NCI-H128 (cell line): ENCODE measurements at regions not wholly inside any gene's neighbourhood (a gene's known extent, or its start where the extent isn't known, plus 50 kb on each side); places are given as distances from the start of the nearest gene placed in this dataset.
"Not testable (repeated sequence)": the region's sequence is repeated elsewhere in the genome, so short reads cannot be mapped to it uniquely, and the experiment has no call there.

Experiments used
- DNase-seq: peaks from one replicate; lab custom pipeline; 2025; ENCODE audit not compliant: unreplicated experiment; lab: John Stamatoyannopoulos, UW

DNA sequence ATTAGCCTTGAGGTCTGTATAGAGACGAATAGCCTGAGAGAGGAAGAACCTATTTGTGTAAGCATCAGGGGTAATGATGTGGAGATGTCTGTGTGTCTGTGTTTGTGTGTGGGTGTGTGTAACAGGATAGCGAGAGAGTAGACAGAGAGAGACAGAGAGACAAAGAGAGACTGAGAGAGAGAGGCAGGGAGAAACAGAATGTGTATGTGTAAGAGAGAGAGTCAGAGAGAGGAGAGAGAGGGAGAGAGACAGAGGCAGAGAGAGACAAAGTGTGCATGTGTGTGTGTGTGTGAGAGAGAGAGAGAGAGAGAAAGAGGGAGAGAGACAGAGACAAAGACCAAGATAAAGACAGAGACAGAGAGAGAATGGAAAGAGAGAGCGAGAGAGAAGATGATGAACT, 396.1 kb downstream of the PAX1 start:
- DNase-seq: no peak

GRCh38 chr20:22100686-22101085, 395.2 kb downstream of the PAX1 start:
- DNase-seq: no peak

- DNase-seq: no peak
Observed at GRCh38 chr20:22099348-22099747, 393.9 kb downstream of the PAX1 start.

- no peak for DNase-seq
Observed at GRCh38 chr20:22098511-22098910, 393.0 kb downstream of the PAX1 start.

DNA sequence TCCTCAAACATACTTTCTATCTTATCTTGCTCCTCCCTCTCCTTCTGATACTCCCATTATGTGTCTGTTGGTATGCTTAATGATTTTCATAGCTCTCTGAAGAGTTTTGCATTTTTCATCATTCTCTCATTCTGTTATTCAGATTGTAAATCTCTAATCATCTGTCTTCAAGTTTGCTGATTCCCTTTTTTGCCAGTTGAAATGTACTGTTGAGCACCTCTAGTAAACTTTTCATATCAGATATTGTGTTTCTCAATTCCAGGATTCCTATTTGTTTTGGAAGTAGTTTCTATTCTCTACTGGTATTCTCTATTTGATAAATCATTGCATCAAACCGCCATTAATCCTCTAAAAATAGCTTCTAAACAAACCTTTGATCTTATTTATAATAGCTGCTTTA, 387.7 kb downstream of the PAX1 start:
- no peak for DNase-seq

DNA sequence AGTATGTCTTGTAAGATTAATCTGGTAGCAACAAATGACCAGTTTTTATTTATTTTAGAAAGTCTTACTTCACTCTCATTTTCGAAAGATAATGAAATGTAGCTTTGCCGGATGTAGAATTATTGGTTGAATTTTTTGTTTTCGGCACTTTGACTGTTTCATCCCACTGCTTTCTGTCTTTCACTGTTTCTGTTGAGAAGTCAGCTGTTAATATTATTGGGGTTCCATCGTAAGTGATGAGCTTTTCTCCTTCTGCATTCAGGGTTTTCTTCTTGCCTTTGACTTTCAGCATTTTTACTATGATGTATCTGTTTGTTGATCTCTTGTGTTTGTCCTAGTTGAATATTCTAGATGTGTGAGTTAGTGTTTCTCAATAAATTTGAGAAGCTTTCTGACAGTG, 383.4 kb downstream of the PAX1 start:
- DNase-seq: no peak

DNA sequence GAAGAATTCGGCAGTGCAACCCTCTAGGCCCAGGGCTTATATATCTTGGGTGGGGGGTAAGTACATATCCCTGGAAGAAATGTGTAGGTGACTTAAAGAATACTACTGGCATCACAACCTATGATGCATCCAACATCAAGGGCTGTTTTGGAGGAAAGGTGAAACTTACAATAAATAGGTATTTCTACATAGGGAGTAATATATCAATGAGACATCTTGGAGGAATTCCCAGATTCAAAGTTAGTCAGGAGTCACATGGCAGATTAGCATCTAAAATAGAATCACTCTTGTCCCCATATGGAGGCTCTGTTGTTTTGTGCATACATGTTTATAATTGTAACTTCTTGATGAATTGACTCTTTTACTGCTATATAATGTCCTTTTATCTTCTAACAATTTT, 375.5 kb downstream of the PAX1 start:
- no peak for DNase-seq

GRCh38 chr20:22074635-22075034, 369.2 kb downstream of the PAX1 start:
- DNase-seq: no peak

- no peak for DNase-seq
Observed at GRCh38 chr20:22071841-22072240, 366.4 kb downstream of the PAX1 start.

GRCh38 chr20:22070610-22071058, 365.2 kb downstream of the PAX1 start:
- DNase-seq: no peak

- no peak for DNase-seq
Observed at GRCh38 chr20:22063753-22064152, 358.3 kb downstream of the PAX1 start.

DNA sequence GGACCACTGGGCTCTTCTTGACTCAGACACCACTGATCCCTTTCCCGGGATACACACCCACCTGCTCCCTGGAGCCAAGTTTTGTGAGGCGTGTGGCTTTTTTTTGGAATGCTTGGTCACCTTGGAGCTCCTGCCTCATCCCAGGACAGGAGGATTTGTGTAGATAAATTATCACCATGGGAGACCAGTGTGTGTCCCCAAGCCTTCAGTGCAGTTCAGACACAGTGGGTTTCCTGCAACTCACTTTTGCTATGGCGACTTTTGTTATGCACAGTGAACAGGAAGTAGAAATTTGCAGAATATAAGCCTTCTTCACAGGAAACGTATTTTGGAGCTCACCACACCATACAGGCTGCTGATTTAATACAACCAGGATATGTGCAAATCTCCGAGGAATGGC, 357.4 kb downstream of the PAX1 start:
- no peak for DNase-seq

DNA sequence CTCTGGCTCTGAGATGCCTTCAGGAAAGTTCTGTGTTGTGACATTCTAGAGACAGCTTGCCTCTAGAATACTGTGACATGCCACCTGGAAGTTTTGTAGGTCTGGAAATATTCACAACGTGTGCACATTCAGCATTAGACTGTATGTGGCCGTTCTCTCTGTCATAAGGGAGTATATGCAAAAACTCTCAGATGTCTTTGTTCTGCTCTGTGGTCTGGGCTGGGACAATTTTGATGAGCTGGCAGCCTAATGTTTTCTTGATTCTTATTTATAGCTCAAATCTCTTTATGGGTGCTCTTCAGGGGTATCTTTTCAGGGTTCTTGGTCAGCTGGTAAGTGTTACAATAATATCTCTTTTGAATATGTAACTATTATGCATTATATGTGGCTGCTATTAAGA, 355.1 kb downstream of the PAX1 start:
- no peak for DNase-seq

- no peak for DNase-seq
Observed at GRCh38 chr20:22058746-22059145, 353.3 kb downstream of the PAX1 start.

- DNase-seq: no peak
Observed at GRCh38 chr20:22055981-22056380, 350.5 kb downstream of the PAX1 start.

DNA sequence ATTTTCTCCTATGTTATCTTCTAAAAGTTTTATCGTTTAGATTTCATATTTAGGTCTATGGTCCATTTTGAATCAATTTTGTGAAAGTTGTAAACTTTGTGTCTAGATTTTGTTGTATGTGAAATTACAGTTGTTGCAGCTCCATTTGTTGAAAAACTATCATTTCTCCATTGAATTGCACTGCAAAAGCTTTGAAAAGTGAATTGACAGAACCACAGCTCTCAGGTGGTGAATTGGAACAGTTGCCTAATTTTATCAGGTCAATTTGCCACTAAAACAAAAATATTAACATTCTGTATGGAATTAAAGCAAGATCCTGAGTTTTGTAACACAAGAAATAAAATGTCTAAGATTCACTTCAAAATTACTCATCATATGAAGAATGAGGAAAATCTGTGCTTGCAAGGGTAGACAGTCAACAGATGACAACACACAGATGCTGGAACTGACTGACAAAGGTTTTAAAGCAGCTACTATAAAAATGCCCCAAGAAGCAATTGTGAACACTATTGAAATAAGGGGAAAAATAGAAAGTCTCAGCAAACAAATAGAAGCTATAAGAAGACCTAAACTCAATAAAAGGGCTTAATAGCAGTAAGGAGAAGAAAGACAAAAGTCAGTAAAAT, 346.7 kb downstream of the PAX1 start:
- no peak for DNase-seq

- not testable (repeated sequence) for DNase-seq
Observed at GRCh38 chr20:22045956-22046507, 340.6 kb downstream of the PAX1 start.

DNA sequence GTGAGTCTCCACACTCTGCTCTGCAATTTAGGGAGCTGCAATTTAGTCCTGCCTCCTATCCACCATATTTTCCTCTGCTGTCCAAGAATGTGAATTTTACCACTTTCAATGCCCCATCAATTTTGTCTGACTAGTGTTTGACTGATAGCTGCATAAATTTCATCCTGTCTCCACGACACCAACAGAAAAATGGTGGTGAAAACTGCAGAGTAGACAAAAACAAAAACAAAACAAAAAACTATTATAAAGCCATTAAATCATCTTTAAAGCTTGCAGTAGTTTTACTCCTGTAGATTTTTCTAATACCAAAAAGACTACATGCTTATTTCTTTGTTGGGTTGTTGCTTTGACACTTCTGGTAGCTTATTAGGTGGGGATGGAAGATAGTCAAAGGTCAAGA, 322.0 kb downstream of the PAX1 start:
- DNase-seq: no peak

DNA sequence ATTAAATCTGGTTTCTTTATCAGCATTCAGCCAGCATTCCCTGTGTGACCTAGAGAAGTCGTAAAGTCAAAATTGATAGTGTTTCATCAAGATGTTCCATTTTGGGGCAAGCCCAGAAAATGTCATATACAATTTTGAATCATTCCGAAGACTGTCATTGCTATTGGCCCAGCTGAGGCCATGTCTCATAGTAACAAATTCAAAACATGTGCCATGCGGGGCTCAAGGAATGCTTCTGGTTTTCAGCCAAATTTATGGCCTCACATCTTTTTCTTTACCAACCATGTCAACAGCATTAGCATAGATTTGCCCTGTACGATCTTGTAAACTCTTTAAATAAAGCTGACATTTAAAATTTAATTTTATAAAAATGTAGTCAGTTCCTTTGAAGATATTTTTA, 314.7 kb downstream of the PAX1 start:
- no peak for DNase-seq

DNA sequence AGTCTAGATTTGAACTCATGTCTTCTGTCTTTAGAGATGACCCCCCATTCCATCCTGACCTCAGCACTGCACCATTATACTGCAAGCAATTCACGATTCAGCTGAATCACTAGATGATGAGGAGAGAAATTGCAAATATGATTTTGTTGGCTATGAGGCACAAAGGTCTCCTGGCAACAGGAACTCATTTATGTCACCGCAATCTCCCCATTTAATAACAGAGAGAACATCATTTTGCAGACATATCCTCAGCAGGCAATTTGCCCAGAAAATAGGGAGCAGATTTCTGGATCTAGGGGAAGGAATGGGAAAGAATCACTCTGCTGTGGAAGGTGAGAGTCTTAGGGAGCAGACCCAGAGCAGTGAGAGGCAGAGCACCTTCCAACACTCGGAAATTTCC, 303.0 kb downstream of the PAX1 start:
- DNase-seq: no peak

GRCh38 chr20:22006306-22006705, 300.8 kb downstream of the PAX1 start:
- no peak for DNase-seq

DNA sequence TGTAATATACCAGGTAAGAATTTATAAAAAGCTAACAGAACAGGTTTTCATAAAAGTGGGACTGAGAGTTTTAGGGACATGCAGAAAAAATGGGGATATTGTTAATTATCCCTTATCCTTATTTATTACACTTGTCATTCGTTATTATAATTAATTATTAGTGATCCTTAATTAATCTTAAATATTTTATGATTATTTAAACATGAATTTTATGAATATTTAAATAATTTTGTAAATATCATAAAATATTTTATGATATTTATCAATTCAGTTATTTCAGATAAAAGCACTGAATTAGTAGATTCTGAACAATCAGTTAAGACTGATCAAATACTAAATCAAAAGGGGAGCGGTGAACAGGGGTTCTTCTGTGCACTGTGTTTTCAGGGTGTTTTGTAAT, 300.1 kb downstream of the PAX1 start:
- no peak for DNase-seq

GRCh38 chr20:22004946-22005345, 299.5 kb downstream of the PAX1 start:
- DNase-seq: no peak
